HG03378 (cell line): ENCODE measurements at regions not wholly inside any gene's neighbourhood (a gene's known extent, or its start where the extent isn't known, plus 50 kb on each side); places are given as distances from the start of the nearest gene placed in this dataset.

Experiments
- ATAC-seq: cut with Tn5 transposase; IDR thresholded peaks from one replicate; pipeline ENCODE4 v1.9.1; 2021; ENCODE audit warnings: mild to moderate bottlenecking, moderate library complexity; ENCODE audit not compliant: unreplicated experiment

DNA sequence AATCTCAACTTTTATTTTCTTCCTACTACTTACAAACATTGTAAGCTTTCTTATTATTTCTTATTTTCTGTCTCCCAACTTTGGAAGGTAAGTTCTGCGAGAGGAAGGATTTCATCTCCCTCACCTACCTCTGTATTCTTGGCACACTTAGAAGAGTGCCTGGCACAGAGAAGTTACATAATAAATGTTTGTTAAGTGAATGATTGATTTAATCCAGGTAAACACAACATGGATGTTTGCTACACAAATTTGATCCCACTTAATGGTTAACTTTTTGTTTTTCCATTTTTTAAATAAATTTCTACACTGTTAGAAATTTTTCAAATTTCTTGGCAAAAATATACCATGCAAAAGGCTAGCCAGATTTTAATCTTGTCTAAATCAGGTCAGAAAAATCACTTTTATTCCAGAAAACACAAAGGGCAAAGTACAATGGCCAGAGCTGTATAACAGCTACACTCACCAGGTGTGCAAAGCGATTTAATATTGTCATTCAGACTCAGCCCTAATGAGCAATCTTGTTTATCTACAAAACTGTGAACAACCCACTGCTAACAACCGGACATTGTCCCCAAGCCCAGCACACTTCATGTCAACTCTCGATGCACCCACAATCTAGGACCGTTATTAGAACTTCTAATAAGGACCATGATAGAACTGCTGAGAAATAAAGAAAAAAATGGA is 222.1 kb upstream of the EEA1 start:
- ATAC-seq, result no peak

DNA sequence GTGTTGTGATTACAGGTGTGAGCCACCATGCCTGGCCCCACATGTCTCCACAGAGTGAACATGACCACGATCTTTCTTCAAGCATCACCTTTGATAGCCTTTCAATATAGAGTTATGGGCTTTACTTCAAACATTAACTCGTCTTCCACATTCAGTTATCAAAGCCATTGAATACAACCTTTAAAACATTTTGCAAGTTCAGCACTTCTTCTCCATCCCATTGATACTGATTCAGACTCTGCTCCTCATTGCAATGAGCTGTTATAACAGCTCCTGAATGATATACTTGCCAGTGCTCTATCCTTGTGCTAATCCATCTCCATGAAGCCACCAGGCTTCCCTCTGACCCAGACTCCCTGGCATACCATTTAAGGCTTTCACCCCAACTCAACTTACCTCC is 223.5 kb upstream of the EEA1 start:
- no peak for ATAC-seq

DNA sequence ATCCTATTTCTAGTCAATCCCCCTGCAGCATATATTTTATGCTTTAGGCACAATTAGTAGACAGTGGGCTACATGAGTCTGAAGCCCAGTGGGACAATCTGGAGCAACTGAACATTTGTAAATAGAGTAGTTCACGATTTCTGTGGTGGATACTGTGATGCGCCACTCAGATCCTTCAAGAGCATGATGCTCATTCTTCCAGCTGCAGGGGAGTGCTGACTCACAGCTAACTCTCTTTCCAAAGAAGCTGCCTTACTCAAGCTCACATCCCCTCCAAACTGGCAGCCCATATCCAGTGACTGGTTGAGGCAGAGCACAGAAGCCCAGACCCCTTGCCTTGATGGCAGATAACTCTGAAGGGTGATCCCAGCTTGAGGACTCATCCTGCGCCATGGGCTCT is 224.2 kb upstream of the EEA1 start:
- ATAC-seq, result no peak

GRCh38 chr12:93154096-93154728 is 223.5 kb upstream of the NUDT4 start:
- ATAC-seq, result no peak

GRCh38 chr12:93154753-93155480 is 222.8 kb upstream of the NUDT4 start:
- no peak for ATAC-seq

DNA sequence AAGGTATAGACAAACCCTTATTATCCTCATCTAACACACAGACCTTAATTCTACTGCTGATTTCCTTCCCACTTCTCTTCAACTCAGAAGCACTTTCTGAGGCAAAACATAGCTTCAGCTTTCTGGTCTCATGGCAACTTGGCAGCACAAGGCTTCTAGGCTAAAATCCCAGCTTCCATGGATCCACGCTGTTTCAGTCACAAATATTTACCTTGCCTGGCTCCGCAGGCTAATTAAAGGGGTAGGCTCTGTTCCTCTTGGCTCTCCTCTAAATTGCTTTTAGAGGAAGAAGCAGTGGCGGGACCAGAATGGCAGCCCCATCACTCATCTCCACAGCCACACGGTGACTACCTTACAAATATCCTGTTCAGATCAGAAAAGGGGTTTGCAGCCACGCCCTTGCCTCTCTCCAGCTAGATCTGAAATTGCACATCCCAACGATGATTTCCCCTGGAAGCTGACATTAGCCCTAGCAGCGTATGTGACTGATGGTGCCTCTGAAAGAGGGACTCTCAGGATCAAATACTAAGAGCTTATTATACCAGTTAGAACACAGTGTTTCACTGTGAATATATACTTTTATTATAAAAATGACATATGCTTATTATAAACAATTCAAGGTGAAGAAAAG is 221.5 kb upstream of the NUDT4 start:
- ATAC-seq, result no peak

GRCh38 chr12:93157279-93157678 is 220.4 kb upstream of the NUDT4 start:
- no peak for ATAC-seq

GRCh38 chr12:93158065-93158843 is 219.5 kb upstream of the NUDT4 start:
- ATAC-seq, result no peak

DNA sequence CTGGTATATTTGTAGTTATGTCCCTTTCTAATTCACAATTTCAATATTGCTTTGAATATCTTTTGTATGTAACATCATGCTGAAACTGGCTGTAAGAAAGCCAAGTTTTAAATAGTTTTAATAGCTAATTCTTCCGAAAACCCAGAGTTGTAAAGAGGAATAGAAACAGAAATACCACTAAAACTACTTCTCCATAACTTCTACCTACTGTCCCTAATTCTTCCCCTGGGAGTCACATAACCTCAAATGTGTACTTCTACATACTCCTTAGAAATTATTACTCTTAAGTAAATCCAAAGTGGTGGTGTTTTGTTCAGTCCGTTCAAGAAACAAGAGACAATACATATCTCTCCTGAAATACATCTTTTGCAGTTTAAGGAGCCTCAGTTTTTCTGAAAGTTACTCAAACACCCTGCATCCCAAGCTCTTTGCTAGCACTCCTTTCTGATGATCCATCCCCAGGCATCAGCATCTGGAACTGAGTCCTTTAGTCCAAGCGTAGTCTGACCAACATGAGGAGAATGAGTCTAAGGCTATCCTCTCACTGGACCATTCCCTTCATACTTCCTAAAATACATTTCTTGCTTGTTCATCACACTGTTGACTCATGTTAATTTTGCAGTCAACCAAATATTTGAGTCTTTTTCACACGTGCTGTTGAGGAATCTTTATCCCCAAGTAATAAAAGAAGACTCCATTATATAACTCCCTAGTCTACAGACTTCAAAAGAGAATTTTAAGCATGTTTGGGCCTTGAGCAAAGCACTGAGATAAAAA is 214.3 kb upstream of the NUDT4 start:
- no peak for ATAC-seq

GRCh38 chr12:93164103-93164880 is 213.4 kb upstream of the NUDT4 start:
- ATAC-seq, result no peak

- ATAC-seq, result no peak
Observed at GRCh38 chr12:93165384-93165932, 212.3 kb upstream of the NUDT4 start.

DNA sequence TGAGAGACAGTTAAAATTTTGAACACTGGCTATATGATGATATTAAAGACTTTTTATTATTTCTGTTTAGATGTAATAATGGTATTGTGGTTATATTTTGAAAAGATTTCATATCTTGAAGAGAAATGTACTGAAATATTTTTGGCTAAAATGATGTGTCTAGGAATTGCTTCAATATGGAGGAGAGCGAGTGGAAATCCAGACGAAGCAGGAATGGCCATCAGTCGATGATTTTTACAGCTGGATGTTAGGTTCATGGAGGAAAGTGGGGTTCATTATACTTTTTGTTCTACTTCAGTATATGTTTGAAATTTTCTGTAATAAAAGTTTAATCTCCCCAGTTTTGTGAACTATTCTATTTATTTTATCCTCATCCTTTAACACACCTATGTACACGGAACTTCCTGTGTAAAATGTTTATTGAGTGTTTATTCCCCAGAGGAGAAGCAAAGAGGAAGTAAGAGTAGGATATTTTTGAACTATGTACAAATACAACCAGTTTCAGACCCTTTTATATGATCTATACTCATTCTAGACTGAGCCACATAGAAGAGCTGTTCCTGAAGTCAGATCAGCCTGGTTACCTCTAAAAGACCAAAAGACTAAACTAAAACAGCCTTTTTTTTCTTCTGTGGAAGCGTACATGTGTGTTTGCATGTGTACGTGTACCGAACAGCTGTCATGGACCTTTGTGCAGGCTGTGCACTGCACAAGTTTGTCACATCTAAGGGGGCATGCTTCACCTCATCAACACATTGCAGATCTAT is 211.0 kb upstream of the NUDT4 start:
- ATAC-seq, result peak; percentile 83

GRCh38 chr12:93167331-93167730 is 210.4 kb upstream of the NUDT4 start:
- peak; percentile 5 for ATAC-seq

DNA sequence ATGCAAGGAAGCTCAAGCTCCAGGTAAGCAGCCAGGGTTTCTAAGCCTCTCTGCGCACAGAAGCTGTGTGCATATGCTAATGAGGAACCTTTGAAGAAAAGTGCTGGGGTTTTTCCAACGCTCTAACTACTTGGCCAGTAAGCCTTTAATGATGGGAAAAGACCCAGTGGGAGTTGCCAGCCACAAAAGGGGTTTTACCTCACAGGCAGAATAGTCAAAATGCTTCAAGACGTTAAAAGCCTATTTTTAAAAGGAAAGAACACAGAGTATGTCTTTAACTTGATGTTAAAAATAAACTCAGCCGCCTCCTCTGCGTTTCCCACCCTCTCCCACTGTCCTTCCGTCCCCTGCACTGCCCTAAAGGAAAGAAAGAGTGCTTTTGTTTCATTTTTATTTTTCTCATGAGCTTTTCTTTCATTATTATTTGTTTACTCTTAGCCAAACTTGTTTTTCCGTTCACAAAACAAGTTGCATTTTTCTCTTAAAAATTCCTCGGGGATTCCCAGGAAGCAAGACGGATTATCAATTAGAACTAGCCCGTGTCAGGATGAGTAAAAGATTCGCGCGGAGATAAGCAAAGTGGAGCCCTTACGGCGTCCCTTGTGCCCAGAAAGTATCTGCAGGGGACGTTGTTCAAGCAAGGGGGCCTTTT is 209.8 kb upstream of the NUDT4 start:
- peak; percentile 59 for ATAC-seq

- ATAC-seq, result no peak
Observed at GRCh38 chr12:93168751-93169150, 209.0 kb upstream of the NUDT4 start.

DNA sequence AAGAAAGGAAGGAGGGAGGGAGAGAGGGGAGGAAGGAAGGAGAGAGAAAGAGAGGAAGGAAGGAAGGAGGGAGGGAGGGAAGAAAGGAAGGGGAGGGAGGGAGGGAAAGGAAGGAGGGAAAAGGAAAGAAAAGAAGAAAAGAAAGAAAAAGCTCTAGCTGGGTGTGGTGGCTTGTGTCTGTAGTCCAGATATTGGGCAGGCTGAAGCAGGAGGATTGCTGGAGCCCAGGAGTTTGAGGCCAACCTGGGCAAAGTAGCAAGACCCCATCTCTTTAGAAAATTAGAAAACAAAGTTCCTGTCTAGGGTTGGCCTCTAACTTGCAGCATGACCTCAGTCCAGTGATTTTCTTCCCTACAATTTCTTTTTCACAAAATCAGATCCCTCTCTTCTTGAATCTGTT is 208.2 kb upstream of the NUDT4 start:
- no peak for ATAC-seq

- no peak for ATAC-seq
Observed at GRCh38 chr12:93170928-93171327, 206.8 kb upstream of the NUDT4 start.
